ENCODE measurements at regions not wholly inside any gene's neighbourhood (a gene's known extent, or its start where the extent isn't known, plus 50 kb on each side); places are given as distances from the start of the nearest gene placed in this dataset.
"Not testable (repeated sequence)": the region's sequence is repeated elsewhere in the genome, so short reads cannot be mapped to it uniquely, and the experiment has no call there.

- no peak for DNase-seq
These were observed 378.4 kb upstream of the CHORDC1 start for GRCh38 chr11:90601261-90601660.

GRCh38 chr11:90594658-90595057 lies 371.8 kb upstream of the CHORDC1 start:
- DNase-seq: no peak

- DNase-seq: no peak
These were observed 370.2 kb upstream of the CHORDC1 start for GRCh38 chr11:90593099-90593498.

- no peak for DNase-seq
These were observed 367.4 kb upstream of the CHORDC1 start for GRCh38 chr11:90590286-90590685.

- DNase-seq: no peak
These were observed 366.9 kb upstream of the CHORDC1 start for GRCh38 chr11:90589735-90590134.

- no peak for DNase-seq
These were observed 365.0 kb upstream of the CHORDC1 start for GRCh38 chr11:90587896-90588295.

GRCh38 chr11:90585491-90585890 lies 362.6 kb upstream of the CHORDC1 start:
- no peak for DNase-seq

- DNase-seq: not testable (repeated sequence)
These were observed 360.1 kb upstream of the CHORDC1 start for GRCh38 chr11:90582999-90583398.

- no peak for DNase-seq
These were observed 341.7 kb upstream of the CHORDC1 start for GRCh38 chr11:90564531-90564930.

GRCh38 chr11:90558328-90558865 lies 335.5 kb upstream of the CHORDC1 start:
- no peak for DNase-seq

- DNase-seq: no peak
These were observed 333.8 kb upstream of the CHORDC1 start for GRCh38 chr11:90556606-90557005.

- no peak for DNase-seq
These were observed 333.2 kb upstream of the CHORDC1 start for GRCh38 chr11:90556026-90556425.

- no peak for DNase-seq
These were observed 332.6 kb upstream of the CHORDC1 start for GRCh38 chr11:90555477-90555876.

GRCh38 chr11:90542092-90542491 lies 319.2 kb upstream of the CHORDC1 start:
- no peak for DNase-seq

GRCh38 chr11:90536301-90536700 lies 313.5 kb upstream of the CHORDC1 start:
- no peak for DNase-seq

- DNase-seq: no peak
These were observed 309.3 kb upstream of the CHORDC1 start for GRCh38 chr11:90532125-90532524.

- DNase-seq: no peak
These were observed 308.2 kb upstream of the CHORDC1 start for GRCh38 chr11:90531001-90531400.

- peak in 1 of 3 donors; percentile 5 for DNase-seq
These were observed 303.1 kb upstream of the CHORDC1 start for GRCh38 chr11:90525962-90526361.

GRCh38 chr11:90512846-90513245 lies 290.0 kb upstream of the CHORDC1 start:
- DNase-seq: no peak

- peak in 1 of 3 donors; percentile 5 for DNase-seq
These were observed 288.0 kb upstream of the CHORDC1 start for GRCh38 chr11:90510839-90511238.

GRCh38 chr11:90500922-90501568 lies 278.2 kb upstream of the CHORDC1 start:
- no peak for DNase-seq

- no peak for DNase-seq
These were observed 273.9 kb upstream of the CHORDC1 start for GRCh38 chr11:90496722-90497121.

GRCh38 chr11:90493379-90493778 lies 270.5 kb upstream of the CHORDC1 start:
- no peak for DNase-seq

GRCh38 chr11:90491466-90491865 lies 268.6 kb upstream of the CHORDC1 start:
- DNase-seq: no peak

- peak; percentile 38 to 57 (median 53) for DNase-seq
These were observed 253.7 kb upstream of the CHORDC1 start for GRCh38 chr11:90476442-90477007.
